SJCRH30 (cell line): ENCODE measurements at regions not wholly inside any gene's neighbourhood (a gene's known extent, or its start where the extent isn't known, plus 50 kb on each side); places are given as distances from the start of the nearest gene placed in this dataset.

Source experiments
- DNase-seq, 2 experiments: peaks; one replicate each; pipeline ENCODE4 v3.0.0-alpha.2; 2015 to 2020
- H3K27ac ChIP-seq: fragments of 250-450 bp; sonication (Bioruptor Pico); 2 replicates; pipeline ENCODE4 v1.5.1; 2020; ENCODE audit warnings: mild to moderate bottlenecking, moderate library complexity
- H3K27me3 ChIP-seq: fragments of 250-450 bp; sonication (Bioruptor Pico); 2 replicates; pipeline ENCODE4 v1.5.1; 2020; ENCODE audit warnings: mild to moderate bottlenecking, moderate library complexity
- H3K36me3 ChIP-seq: fragments of 250-450 bp; sonication (Bioruptor Pico); 2 replicates; pipeline ENCODE4 v1.5.1; 2020; ENCODE audit warnings: mild to moderate bottlenecking, moderate library complexity
- H3K4me1 ChIP-seq: fragments of 250-450 bp; sonication (Bioruptor Pico); 2 replicates; pipeline ENCODE4 v1.5.1; 2020; ENCODE audit warnings: mild to moderate bottlenecking, moderate library complexity
- H3K4me3 ChIP-seq: fragments of 250-450 bp; sonication (Bioruptor Pico); 2 replicates; pipeline ENCODE4 v1.5.1; 2020; ENCODE audit warnings: mild to moderate bottlenecking, moderate library complexity
- H3K9me3 ChIP-seq: fragments of 250-450 bp; sonication (Bioruptor Pico); replicated peaks from 2 replicates; pipeline ENCODE4 v1.5.1; 2020; ENCODE audit warnings: mild to moderate bottlenecking, moderate library complexity

DNA sequence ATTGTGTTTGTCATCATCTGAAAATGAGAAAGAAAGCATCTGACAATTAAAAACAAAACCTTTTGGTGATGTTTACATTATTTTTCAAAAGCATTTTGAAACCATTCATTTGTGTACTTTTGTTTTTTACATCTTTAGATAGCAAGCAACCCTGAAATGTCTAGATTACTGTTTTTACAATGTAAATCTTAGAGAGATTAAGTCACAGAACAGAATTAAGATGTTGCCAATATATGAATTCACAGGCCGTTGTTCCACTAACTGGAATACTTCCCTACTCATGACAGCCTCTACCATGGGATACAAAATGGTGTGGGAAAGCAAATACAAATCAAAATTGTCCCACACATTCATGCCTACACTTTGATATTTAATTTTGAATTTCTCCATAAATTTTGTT, 480.0 kb upstream of the ZEB2 start:
- peaks cover 18% of the 10 kb centered on the region for H3K4me1 ChIP-seq
- no peak for DNase-seq
- H3K4me3 ChIP-seq: no peak overlapping the region
- H3K36me3 ChIP-seq: no peaks in the 10 kb centered on the region
- no peaks in the 10 kb centered on the region for H3K27me3 ChIP-seq
- no peak overlapping the region for H3K27ac ChIP-seq
- no peaks in the 10 kb centered on the region for H3K9me3 ChIP-seq

DNA sequence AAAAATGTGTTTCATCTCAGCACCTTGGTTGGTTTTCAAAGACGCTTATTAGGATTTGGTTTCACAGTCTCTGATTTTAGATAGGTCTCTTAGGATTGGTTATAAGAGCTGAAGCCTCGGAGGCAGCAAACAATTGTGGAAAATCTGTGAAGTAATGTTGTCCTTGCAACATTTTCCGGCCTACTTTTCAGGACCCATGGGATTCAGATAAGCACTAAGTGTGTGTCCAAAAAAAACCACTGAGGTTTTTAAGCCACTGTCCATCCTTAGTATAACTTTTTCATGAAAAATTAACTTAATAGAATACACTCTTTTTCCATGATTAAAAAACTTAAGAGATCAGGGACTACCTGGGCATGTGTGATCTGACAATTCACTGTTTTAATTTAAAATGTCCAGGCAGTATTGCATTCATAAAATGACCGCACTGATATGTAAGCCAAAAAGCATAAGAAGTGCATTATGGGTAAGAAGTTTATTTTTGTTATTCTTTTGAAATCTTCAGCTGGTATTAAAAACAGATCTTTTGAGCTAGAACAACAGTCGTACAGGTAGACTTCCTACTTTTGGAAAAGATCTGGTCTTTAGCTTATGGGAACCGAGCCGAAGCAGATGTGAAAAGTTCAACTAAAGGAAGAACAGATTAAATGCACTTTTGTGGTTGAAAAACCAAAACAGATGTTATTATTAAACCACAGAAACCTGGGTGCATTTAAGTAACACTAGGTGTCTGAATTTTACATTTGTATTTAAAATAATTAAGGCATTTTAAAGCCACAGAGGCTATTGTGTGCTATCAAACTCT, 479.4 kb upstream of the ZEB2 start:
- no peak overlapping the region for H3K27ac ChIP-seq
- no peak overlapping the region for H3K4me3 ChIP-seq
- no peaks in the 10 kb centered on the region for H3K36me3 ChIP-seq
- H3K27me3 ChIP-seq: no peaks in the 10 kb centered on the region
- peak in 1 of 2 experiments; percentile 33 for DNase-seq
- H3K4me1 ChIP-seq: peaks cover 18% of the 10 kb centered on the region
- no peaks in the 10 kb centered on the region for H3K9me3 ChIP-seq

DNA sequence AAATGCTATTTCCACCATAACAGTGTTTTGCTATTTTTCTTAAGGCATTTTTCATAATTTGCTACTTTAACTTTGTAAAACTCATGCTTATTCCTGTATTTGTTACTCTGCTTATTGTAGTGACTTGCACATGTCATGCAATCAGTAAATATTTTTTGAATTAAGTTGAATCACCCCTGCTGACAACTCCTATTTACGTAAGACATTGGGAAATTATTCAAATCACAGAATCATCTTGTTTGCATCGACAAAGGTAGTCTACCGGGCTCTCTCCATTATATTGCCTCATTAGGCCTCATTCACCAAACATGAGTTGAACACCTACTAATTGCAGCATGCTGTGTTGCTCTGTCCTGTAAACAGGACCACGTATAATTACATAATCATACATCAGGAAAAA, 478.5 kb upstream of the ZEB2 start:
- Histone ChIP-seq H3K27ac (no peak overlapping the region), H3K4me1 (peaks cover 18% of the 10 kb centered on the region), H3K36me3 (no peaks in the 10 kb centered on the region), H3K27me3 (no peaks in the 10 kb centered on the region), H3K4me3 (no peak overlapping the region), H3K9me3 (no peaks in the 10 kb centered on the region)
- no peak for DNase-seq

DNA sequence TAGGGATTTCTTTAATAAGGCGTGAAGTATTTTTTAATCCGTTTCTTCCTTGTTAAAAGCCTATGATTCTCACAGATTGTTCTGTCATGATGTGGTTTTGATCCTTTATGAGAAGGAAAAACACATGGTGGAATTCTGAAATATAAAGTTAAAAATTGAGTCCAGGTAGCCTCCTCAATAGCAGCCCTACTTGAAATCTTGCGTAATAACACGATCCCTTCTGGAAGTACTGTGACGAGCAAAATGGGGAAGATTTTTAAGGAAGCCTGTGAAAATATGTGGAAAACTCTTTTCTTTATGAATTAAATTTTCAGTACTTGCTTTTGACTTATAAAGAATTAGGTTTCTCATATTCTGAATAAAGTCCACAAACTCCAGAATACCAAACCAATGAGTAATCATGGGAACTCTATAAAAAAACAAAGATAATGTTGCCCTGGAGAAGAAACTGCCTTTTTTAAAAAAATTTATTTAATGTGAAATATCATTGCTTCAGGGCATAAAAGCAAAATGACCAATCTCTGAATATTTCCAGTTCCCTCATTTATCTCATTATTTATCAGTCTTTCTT, 476.4 kb upstream of the ZEB2 start:
- Histone ChIP-seq H3K27me3 (no peaks in the 10 kb centered on the region), H3K4me1 (peaks cover 18% of the 10 kb centered on the region), H3K9me3 (0 out of 2 replicates have a peak, but pooled peaks cover 2% of the 10 kb centered on the region), H3K36me3 (no peaks in the 10 kb centered on the region), H3K4me3 (no peak overlapping the region), H3K27ac (peak overlapping the region; percentile 3; the same call in 1 of the 2 replicates)
- DNase-seq: no peak

DNA sequence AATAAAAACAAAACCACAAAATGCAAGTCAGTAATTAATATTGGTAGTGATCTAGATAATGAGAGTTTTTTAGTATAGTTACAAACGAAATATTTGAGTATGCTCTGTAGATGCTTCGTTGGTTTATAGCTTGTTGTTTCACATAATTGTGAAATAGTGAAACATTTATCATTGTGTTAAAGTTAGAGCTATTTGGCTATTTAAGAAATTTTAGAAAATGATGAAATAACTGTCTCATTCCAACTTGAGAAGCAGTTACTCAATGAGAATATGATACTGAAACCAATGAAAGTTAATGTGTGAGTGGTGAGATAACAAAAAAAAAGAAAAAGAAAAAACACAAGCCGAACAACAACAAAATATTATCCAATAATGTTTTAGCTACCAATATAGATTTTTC, 475.6 kb upstream of the ZEB2 start:
- Histone ChIP-seq H3K27ac (no peak overlapping the region; the same call in 1 of the 2 replicates), H3K4me3 (no peak overlapping the region), H3K36me3 (no peaks in the 10 kb centered on the region), H3K27me3 (no peaks in the 10 kb centered on the region), H3K9me3 (0 out of 2 replicates have a peak, but pooled peaks cover 2% of the 10 kb centered on the region), H3K4me1 (peaks cover 18% of the 10 kb centered on the region)
- no peak for DNase-seq

DNA sequence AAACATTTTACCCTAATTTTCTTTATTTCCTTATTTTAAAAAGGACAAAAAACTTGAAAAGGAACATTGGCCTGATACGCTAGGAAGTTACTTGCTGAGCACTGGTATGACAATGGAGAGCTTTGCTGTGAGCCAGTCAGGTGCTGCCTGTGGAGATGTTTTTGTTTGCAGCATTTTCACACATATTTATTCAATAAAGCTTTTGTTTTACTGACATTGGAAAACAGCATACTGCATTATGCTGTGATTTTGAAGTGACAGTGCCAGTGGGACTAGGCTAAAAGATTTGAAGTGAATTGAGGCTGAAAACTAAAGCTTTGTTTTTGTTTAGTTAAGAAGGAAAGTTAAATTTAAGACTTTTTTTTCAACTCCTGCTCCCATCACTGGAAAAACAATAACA, 470.7 kb upstream of the ZEB2 start:
- no peaks in the 10 kb centered on the region for H3K36me3 ChIP-seq
- no peak overlapping the region for H3K4me3 ChIP-seq
- peaks cover under 1% of the 10 kb centered on the region; the same call in 1 of the 2 replicates for H3K4me1 ChIP-seq
- 0 out of 2 replicates have a peak, but pooled peaks cover 2% of the 10 kb centered on the region for H3K9me3 ChIP-seq
- H3K27me3 ChIP-seq: no peaks in the 10 kb centered on the region
- H3K27ac ChIP-seq: no peak overlapping the region
- no peak for DNase-seq

DNA sequence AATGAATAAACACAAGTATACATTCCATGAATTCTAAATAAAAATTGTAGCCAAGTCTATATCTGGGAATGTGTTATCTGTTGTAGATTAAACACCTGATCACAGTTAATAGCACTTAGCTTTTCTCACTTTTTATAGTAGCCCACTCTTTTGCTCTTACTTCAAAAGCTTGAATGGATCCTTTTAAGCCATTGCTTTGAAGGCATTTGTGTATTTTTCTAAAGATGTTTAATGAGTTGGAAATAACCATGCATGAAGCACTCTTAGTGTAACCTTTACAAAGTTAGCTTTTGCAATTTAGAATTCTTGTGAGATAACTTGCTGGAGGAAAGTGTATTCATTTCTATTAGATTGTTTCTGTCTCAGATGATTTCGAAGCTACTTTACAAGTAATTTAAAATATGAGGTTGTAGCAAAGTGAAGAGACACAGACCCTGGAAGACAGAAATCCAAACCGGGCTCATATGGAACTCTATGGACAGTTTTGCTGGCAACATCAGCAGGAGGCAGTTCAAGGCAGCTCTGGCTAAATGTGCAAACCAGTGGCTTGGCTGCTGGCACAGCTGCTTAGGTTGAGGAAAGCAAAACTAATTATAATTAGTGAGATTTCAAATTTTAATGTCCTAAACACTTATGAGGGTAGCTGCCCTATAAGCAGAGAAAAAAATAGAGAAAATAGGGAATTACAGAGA, 469.8 kb upstream of the ZEB2 start:
- H3K36me3 ChIP-seq: no peaks in the 10 kb centered on the region
- H3K27ac ChIP-seq: no peak overlapping the region

DNA sequence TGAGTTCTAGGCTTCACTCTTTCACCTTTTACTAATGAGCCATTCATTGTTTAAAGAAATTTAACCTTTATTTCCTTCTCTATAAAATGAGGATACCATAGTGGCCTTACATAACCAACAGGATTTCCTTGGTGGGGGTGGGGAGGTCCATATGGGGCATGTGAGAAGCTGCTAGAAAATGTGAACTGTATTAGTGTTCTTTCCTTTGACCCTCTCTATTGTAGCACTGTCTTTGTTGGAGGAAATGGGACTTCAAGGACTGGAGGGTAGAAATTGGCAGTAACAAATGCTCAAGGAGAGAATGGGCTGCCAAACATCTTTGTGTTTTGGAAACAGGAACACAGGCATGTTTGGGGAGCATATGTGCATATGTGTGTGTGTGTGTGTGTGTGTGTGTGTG, 468.7 kb upstream of the ZEB2 start:
- Histone ChIP-seq H3K27me3 (no peaks in the 10 kb centered on the region), H3K4me1 (no peaks in the 10 kb centered on the region), H3K36me3 (no peaks in the 10 kb centered on the region), H3K27ac (no peak overlapping the region), H3K4me3 (no peak overlapping the region), H3K9me3 (0 out of 2 replicates have a peak, but pooled peaks cover 2% of the 10 kb centered on the region)
- no peak for DNase-seq

More for the DNA sequence above, 469.8 kb upstream of the ZEB2 start:
- no peak for DNase-seq
- no peak overlapping the region for H3K4me3 ChIP-seq
- 0 out of 2 replicates have a peak, but pooled peaks cover 2% of the 10 kb centered on the region for H3K9me3 ChIP-seq
- no peaks in the 10 kb centered on the region for H3K4me1 ChIP-seq
- no peaks in the 10 kb centered on the region for H3K27me3 ChIP-seq

DNA sequence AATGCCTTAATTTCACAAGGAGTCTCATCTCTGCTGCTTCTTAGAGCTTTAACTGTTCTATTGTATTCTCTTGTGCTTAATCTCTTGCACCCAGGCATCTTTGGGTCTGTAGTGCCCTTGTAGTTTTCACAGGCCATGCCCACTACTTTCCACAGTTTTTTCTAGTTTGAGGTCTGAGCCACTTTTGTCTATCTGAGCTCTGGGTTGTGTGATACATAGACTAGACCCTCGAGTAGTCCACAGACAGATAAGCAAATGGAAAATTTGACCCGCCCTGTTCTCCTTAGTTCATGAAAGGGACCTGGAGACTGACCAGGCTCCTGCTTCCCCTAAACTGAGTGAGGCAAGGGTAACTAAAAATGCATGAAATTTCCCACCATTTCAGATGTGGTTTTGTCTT, 466.8 kb upstream of the ZEB2 start:
- Histone ChIP-seq H3K36me3 (no peaks in the 10 kb centered on the region), H3K27ac (no peak overlapping the region), H3K27me3 (no peaks in the 10 kb centered on the region), H3K4me3 (no peak overlapping the region), H3K4me1 (no peaks in the 10 kb centered on the region), H3K9me3 (0 out of 2 replicates have a peak, but pooled peaks cover 2% of the 10 kb centered on the region)
- no peak for DNase-seq

DNA sequence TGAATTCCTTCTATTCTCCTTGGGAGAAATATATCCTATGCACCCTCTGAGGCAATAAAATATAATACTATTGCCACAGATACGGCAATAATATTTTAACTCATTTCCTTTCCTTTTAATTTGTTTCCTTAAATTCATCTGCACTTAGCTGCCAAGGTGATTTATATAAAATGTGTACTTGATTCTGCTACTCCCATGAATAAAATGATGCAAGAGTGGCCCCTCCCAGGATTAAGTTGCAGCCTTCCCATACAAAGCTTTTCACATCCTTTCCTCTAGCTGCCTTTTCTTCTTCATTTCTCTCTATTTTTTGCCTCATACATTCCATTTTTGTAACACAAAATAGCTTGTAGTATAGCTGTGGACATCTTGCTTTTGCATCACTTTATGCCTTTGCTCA, 464.1 kb upstream of the ZEB2 start:
- no peaks in the 10 kb centered on the region for H3K9me3 ChIP-seq
- no peak overlapping the region for H3K4me3 ChIP-seq
- no peak overlapping the region for H3K27ac ChIP-seq
- H3K27me3 ChIP-seq: no peaks in the 10 kb centered on the region
- DNase-seq: no peak
- no peaks in the 10 kb centered on the region for H3K36me3 ChIP-seq
- no peaks in the 10 kb centered on the region for H3K4me1 ChIP-seq

DNA sequence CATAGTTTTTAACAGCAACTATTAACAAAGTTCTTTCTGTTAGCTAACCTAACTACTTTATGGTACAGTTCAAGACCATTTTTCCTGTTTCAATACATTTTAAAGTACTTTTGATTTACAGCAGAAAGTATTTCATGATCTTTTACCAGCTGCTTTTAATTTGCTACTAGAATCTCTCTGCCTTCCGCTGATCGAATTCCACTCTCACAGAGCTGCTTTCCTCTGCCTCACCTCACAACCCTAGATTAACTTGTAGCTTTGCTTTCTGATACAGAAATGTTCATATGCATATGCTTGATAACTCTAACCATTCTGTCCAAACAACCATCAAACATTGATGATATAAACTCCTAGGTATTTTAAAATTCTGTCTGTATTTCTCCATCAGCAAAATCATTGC, 463.2 kb upstream of the ZEB2 start:
- no peaks in the 10 kb centered on the region for H3K9me3 ChIP-seq
- H3K4me3 ChIP-seq: no peak overlapping the region
- no peaks in the 10 kb centered on the region for H3K36me3 ChIP-seq
- DNase-seq: no peak
- H3K27me3 ChIP-seq: no peaks in the 10 kb centered on the region
- no peak overlapping the region for H3K27ac ChIP-seq
- no peaks in the 10 kb centered on the region for H3K4me1 ChIP-seq

DNA sequence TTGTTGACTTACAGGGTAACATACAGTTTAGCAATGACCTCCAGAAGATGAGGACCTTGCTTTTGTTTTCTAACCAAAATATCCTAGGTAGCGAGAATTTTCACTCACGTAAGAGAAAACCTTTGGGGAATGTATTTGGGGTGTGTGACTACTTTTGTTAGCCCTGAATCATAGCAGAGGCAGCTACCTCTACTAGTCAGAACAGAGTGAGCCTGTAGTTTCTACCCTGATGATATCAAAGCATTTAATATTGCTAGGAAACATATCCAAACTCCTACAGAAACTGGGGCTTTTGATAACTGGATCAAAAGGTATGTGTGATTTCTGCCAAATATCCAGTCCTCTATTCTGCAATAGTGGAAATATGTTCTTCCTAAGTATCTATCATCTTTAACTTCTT, 462.6 kb upstream of the ZEB2 start:
- Histone ChIP-seq H3K4me3 (no peak overlapping the region), H3K27ac (no peak overlapping the region), H3K4me1 (no peaks in the 10 kb centered on the region), H3K9me3 (no peaks in the 10 kb centered on the region), H3K36me3 (no peaks in the 10 kb centered on the region), H3K27me3 (no peaks in the 10 kb centered on the region)
- no peak for DNase-seq

DNA sequence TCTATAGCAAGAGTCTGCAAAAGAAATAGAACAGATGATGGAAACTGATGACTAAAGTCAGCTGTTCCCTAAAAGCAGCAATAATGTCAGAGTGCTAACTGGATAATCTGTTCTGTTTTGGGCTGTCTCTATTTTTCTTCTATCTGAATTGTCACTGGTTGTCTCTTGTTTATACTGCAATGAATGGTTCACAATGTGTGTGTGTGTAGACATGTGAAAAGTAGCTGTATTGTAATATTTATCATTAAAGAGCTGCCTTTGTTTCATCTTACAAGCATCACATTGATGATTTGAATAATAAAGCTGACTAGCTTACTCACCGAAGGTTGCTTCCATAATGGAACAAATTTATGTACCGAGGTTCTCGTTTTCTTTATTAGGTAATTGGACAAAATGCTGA, 456.0 kb upstream of the ZEB2 start:
- Histone ChIP-seq H3K4me3 (no peak overlapping the region), H3K27me3 (no peaks in the 10 kb centered on the region), H3K36me3 (no peaks in the 10 kb centered on the region), H3K9me3 (no peaks in the 10 kb centered on the region), H3K4me1 (no peaks in the 10 kb centered on the region), H3K27ac (no peak overlapping the region)
- DNase-seq: no peak

DNA sequence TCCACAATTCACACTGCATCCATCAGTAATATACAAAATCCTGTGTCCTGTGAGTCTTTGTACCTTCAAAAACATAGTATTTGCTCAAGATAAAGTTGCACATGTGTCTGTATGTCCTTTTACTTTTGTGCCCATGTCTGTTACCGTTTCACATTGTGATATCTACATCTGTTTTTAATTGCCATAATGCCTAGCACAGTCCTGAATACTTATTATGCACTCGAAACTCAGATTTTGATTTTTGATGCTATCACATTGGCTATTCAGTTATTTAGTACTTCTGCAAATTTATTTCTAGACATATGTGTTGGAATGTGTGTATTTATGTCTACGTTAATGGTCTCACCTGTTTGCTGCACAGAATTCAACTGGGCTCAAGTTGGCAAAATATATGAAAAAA, 452.8 kb upstream of the ZEB2 start:
- Histone ChIP-seq H3K36me3 (no peaks in the 10 kb centered on the region), H3K4me3 (no peak overlapping the region), H3K27ac (no peak overlapping the region), H3K27me3 (no peaks in the 10 kb centered on the region), H3K9me3 (no peaks in the 10 kb centered on the region), H3K4me1 (no peaks in the 10 kb centered on the region)
- DNase-seq: no peak

DNA sequence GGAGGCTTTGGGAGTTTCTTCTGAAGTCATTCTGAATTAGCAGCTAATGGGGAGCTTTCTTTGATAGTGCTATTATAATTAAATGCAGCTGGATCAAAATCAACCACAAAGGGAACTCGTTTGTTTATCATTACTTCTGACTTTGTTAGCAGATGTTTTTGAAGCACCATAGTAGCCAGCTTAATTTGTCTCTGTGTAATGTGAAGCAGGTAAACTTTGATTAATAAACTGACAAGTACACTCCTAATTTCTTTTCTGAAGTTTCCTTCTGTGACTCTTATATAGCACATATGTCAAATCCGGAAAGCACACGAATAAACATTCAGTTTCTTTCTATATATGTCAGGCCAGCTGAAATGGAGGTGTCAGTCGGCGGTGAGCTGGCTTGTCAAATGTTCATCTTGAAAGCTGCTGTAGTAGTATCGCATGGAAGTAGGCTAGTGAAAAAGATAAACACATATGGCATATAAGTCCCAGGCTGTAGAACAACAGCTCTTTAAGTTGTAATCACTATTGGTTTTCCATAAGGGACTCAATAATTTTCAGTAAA, 451.9 kb upstream of the ZEB2 start:
- Histone ChIP-seq H3K27ac (no peak overlapping the region), H3K36me3 (no peaks in the 10 kb centered on the region), H3K4me1 (no peaks in the 10 kb centered on the region), H3K9me3 (no peaks in the 10 kb centered on the region), H3K27me3 (no peaks in the 10 kb centered on the region), H3K4me3 (no peak overlapping the region)
- DNase-seq: no peak
